SK-MEL-5 (cell line): ENCODE measurements at regions not wholly inside any gene's neighbourhood (a gene's known extent, or its start where the extent isn't known, plus 50 kb on each side); places are given as distances from the start of the nearest gene placed in this dataset.
"Not testable (repeated sequence)": the region's sequence is repeated elsewhere in the genome, so short reads cannot be mapped to it uniquely, and the experiment has no call there.

Experiments
- DNase-seq: peaks from one replicate; pipeline ENCODE4 v3.0.0-alpha.2; 2016; ENCODE audit warnings: low read depth, low spot score
- in situ Hi-C: cut with HindIII; loops from 2 replicates; pipeline ENCODE4 v1.10.0; 2016; ENCODE audit warnings: low sequenced_read_pairs, high pct_unique_total_duplicates, low pct_unique_long_range_greater_than_20kb

DNA sequence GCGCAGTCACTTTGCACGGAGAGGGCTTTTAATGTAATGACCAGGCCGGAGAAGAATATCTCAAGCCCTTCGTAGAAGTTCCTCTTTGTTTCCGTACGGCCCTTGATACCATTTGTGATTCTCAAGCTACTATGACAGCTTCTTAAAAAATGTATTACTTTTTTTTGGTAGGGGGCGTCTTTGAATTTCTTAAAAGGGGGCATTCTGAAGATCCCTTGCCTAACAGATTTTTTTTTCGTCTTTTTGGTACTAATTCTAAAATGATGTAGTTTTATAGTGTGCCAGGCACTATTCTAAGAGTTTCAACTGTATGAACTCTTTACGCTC lies 614.0 kb downstream of the MCTP2 start:
- in situ Hi-C loops, result no loop called here
- no peak for DNase-seq

DNA sequence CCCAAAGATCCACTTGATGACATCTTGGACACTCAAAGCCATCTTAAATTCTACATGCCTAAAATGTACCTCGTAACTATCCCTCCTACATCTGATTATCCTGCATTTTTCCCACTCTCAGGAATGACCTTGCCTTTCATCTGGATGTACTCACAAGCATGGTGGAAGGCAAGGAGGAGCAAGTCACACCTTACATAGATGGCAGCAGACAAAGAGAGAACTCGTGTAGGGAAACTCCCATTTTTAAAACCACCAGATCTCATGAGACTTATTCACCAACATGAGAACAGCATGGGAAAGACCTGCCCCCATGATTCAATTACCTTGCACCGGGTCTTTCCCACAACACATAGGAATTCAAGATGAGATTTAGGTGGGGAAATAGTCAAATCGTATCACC lies 616.0 kb downstream of the MCTP2 start:
- DNase-seq, result no peak
- in situ Hi-C loops, result no loop called here

DNA sequence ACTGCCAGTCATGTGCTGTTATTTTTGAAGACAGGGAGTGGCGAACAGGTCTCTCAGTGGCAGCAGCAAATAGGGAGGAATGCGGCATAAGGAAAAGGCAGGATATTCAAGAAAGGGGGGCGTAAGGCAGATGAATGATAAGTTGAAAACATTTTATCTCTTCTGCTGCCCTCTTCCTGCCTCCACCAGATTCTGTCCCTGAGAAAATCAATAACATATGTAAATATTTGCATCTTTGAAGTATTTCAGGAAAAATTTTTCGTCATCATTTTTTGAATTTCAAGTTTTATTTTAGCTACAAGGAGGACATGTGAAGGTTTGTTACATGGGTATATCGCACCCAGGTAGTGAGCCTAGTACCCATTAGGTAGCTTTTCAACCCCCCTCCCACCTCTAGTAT lies 616.7 kb downstream of the MCTP2 start:
- in situ Hi-C loops, result no loop called here
- no peak for DNase-seq

DNA sequence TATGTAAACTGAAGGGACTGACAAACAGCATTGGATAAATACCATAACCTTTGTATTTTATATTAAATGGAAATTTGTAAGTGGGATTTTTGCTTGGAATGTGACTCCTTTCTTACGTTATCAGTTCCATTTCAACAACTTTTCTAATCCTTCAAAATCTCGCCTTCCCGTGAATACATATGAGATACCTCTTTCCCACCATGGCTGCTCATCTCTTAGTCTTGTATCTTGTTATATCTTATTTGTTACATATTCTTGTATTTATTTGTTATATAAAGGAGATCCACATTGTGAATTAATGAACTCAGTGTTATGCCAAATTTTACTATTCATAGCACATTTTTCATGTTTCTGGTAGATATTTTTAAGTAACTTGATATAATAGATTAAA lies 623.7 kb downstream of the MCTP2 start:
- in situ Hi-C loops, result no loop called here
- no peak for DNase-seq

DNA sequence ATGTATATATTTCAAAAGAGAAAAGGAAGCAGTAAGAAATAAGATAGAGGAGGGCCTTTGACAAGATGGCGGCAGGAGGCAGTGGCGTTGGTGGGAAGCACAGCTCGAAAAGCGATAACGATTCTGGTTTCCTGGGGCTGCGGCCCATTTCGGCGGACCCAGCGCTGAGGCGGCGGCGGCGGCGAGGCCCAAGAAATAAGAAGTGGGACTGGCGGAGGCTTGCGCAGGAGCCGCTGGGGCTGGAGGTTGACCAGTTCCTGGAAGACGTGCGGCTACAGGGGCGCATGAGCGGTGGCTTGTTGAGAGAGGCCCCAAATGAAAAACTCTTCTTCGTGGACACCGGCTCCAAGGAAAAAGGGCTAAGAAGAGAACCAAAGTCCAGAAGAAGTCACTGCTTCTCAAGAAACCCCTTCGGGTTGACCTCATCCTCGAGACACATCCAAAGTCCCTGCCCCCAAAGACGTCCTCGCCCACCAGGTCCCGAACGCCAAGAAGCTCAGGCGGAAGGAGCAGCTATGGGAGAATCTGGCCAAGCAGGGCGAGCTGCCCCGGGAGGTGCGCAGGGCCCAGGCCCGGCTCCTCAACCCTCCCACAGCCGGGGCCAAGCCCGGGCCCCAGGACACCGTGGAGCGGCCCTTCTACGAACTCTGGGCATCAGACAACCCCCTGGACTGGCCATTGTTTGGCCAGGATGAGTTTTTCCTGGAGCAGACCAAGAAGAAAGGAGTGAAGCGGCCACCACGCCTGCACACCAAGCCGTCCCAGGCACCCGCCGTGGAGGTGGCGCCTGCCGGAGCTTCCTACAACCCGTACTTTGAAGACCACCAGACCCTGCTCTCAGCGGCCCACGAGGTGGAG lies 624.3 kb downstream of the MCTP2 start:
- in situ Hi-C loops, result no loop called here
- no peak for DNase-seq

DNA sequence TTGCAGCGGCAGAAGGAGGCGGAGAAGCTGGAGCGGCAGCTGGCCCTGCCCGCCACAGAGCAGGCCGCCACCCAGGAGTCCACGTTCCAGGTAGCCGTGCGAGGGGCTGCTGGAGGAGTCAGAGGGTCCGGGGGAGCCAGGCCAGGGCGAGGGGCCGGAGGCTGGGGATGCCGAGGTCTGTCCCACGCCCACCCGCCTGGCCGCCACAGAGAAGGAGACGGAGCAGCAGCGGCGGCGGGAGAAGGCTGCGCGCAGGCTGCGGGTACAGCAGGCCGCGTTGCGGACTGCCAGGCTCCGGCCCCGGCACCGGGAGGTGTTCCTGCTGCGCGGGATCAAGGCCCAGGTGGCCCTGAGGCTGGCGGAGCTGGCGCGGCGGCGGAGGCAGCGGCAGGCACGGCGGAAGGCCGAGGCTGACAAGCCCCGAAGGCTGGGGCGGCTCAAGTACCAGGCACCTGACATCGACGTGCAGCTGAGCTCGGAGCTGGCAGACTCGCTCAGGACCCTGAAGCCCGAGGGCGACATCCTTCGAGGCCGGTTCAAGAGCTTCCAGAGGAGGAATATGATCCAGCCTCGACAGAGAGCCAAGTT lies 625.0 kb downstream of the MCTP2 start:
- in situ Hi-C loops, result no loop called here
- no peak for DNase-seq

DNA sequence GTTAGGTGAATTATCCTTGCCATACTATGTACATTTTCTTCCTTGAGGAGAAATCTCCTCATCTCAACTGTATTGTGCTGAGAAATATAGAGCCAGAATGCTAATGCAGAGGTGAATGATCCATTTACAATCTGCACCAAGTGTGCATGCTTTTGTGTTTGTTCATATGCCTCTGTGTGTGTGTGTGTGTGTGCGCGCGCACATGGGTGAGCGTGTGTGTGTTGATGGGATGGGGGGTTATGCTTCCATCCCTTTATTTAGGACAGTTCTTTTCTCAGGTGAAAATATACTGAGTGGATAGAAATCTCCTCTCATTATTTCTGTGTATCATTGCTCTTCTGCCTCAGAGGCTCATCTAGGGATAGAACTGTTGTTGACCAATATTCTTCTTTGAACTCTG lies 626.1 kb downstream of the MCTP2 start:
- in situ Hi-C loops, result no loop called here
- no peak for DNase-seq

DNA sequence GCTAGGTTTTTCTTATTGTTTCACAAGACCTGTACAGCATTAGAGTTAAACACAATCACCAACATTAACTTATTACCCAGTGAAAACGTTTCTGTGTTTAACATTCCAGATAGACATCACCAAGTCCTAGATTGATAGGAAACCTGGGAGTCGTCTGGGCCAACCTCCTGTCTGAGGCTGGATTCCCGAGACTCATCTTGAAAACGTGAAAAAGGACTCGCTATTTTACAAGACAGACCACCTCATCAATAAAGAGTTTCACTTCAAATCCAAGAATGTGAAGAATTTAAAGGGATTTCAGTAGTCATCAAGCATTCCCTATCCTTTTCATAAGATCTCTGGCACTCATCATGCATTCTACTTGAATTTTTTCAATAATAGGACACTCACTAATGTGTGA lies 626.6 kb downstream of the MCTP2 start:
- DNase-seq, result no peak
- in situ Hi-C loops, result no loop called here

DNA sequence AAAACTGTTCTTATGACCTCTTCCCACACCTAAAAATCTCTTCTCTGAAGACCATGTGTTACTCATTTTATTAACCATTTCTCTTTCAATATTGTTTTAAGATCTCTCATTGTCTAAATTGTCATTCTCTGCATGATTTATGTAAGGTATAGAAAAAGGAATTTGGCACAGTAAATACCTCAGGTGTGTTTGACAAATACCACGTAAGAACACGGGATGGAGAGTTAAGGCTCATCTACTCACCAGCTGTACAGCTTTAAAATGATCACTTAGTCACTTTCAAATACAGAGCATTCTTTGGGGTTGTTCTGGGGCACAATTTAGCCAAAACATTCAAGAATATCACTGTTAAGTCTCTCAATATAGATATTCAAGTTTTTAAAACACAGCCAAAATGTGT lies 627.1 kb downstream of the MCTP2 start:
- no peak for DNase-seq
- in situ Hi-C loops, result no loop called here

DNA sequence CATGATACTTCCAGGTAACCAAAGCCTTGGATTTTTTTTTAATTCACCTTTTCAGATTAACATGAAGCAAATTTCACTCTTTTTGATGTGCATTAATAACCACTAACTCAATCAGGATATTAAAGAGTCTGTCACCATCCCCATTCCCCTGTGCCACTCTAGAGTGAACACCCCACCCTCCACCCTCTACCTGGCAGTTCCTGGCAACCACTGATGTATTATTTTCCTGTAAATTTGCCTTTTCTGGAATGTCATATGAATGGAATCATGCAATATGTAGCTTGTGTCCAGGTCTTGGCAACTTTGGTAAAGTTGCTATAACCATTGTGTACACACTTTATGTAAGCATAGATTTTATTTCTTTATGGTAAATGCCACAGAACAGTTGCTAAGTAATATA lies 627.6 kb downstream of the MCTP2 start:
- DNase-seq, result no peak
- in situ Hi-C loops, result no loop called here

DNA sequence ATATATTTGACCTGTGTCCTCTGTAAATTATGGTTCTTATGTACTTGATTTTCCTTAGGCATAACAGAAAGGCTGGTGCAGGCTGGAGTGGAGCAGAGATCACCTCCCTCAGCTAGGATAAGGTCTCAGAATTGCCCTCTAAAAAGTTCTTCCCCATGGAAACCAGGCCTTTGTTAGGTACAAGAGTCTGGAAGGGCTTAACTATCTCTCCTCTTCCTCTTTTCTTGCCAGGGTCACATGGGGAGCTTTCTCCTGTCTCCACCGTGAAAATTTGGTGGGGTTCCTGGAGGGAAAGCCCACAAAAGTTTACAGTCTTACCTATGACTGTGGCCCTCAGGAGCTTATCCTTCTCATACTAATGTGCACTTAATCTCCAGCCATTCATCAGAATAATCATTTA lies 633.2 kb downstream of the MCTP2 start:
- in situ Hi-C loops, result no loop called here

DNA sequence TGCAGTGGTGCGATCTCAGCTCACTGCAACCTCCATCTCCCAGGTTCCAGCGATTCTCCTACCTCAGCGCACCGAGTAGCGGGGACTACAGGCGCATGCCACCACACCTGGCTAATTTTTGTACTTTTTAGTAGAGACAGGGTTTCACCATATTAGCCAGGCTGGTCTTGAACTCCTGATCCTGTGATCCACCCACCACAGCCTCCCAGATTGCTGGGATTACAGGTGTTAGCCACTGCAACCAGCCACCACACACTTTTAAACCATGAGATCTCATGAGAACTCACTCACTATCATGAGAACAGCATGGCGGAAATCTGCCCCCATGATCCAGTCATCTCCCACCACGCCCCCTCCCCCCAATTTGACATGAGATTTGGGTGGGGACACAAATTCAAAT lies 636.9 kb downstream of the MCTP2 start:
- in situ Hi-C loops, DNase-seq: not testable (repeated sequence)

More for the DNA sequence above, 633.2 kb downstream of the MCTP2 start:
- DNase-seq, result no peak

DNA sequence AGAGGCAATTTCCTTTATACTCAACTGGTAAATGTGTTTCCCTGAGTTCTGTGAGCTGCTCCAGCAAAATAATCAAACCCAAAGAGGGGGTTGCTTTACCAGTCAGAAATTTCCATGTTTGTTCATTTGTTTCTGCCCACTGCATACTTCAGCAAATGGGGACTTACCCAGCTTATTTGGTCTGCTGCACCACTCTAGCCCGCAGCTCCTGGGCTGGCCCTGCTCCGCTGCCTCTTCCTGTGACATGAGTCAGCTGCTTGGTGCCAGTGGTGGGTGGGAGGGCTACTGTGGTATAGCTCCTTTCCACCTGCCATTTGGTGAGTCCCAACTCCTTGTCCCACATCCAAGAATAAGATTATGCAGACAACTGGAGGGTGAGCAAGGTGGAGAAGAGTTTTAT lies 644.2 kb downstream of the MCTP2 start:
- in situ Hi-C loops, result no loop called here
- no peak for DNase-seq

DNA sequence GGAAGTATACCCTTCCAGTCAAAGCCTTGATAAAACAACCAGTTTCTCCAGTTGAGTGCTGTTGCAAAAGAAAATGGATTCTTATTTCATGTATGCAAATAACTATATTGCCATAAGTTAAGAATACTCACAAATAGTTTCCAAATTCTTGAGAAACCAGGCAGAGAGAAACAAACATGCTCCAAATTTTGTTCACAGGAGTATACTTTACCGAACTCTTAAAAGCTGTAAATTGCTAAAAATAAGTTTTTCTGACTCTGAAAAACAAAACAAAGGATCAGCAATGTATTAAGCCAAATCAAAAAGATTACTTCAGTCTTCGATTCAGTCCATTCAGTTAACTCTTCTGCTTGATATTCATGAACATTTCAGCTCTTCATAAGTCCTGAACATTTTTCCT lies 646.5 kb downstream of the MCTP2 start:
- no peak for DNase-seq
- in situ Hi-C loops, result no loop called here

DNA sequence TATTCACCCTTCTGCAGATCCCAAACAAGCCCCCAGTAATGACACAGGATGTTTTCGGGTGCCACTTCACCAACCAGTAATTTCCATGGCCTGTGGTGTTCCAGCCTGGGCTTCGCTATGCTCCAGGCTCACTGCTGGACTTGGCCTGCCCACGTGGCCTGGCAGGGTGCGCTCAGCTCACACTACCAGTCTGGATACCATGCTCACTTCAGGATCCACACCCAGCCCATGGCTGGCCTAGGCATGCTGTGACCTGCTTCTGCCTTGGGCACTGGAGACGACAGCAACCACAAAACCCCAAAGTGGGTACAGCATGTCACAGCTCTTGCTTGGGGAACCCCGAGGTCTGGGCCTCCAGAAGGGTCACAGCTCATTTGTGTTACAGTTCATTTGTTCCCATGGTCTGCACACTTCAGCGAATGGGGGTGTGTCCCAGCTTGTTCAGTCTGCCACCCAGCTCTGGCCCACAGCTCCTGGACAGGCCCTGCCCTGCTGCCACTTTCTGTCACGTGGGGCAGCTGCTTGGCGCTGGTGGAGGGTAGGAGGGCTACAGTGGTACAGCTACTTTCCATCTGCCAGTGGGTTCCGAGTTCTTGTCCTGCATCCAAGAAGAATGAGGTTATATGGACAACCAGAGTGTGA lies 650.8 kb downstream of the MCTP2 start:
- DNase-seq, result no peak
- in situ Hi-C loops, result no loop called here

DNA sequence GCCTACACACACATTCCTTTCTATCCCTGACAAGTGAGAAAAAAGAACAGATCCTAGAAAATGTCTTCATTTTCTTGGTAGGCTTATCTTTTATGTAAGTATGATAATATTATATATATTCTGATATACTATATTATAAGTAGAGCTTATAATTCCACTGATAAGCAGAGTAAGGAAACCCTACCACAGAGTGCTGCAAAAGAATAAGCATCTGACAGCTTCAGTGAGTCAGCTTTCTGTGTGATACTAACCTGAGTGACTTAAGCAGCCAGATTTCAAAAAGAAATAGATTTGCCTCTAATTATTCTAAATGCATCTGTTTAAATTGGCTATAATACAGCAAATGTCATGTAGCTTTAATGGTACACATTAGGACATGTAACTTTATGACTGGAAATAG lies 656.0 kb downstream of the MCTP2 start:
- in situ Hi-C loops, result no loop called here
- no peak for DNase-seq

DNA sequence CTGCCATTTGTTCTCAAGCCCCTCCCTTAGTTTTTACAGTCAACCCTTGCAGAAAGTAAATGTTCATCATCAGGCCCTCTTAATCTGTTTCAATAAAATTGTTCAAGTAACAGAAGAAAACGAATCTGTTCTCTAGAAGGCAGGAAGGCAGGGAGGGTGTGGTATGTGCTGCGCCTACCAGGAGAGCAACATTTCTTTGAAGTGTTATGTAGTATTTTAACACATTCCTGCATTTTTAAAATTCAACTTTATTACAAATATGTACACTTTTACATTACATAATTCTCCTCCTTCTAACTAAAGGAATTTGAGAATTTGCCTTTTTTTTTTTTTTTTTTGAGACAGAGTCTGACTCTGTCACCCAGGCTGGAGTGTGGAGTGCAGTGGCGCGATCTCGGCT lies 657.8 kb downstream of the MCTP2 start:
- in situ Hi-C loops, result no loop called here
- no peak for DNase-seq

DNA sequence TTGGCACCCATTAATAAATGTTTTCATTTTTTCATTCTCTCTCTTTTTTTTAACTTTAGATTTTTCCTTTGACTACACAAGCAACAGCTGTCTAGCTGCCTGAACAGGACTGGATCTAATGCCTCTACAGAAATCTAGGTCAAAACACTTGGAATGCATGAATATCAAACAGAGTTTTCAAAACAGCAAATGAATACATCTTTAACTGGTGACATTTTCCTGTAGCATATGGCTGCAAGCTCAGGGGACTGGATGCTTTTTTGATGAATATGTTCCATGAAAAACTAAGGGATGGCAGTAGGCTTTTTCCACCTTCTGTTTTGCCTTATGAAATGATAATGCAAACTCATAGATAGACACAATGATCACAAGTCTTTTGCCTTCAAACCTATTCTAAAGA lies 661.7 kb downstream of the MCTP2 start:
- DNase-seq, result no peak
- in situ Hi-C loops, result no loop called here

DNA sequence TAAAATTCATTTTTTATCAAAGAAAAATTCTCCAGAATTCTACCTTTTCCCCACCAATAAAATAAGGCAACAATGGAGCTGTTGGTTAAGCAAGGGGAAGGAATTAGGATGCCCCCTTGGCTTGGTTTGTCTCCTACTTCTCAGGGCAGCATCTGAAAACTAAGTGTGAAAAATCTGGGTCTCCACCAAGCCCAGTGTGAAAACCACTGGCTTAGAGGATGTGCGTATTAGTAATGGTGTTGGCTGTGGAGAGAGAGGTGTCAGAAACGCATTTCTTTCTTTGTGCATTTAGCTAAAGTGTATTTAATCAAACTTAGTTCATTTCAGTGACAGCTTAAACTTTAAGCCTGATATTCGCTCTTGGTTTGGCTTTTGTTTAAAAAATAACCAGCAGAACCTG lies 662.7 kb downstream of the MCTP2 start:
- no peak for DNase-seq
- in situ Hi-C loops, result no loop called here
